ENCODE measurements at regions not wholly inside any gene's neighbourhood (a gene's known extent, or its start where the extent isn't known, plus 50 kb on each side); places are given as distances from the start of the nearest gene placed in this dataset.

GRCh38 chrX:6293716-6294115, 65.0 kb upstream of the NLGN4X start:
- no peaks in the 10 kb centered on the region for H3K9me3 Mint-ChIP-seq
- DNase-seq, result no peak
- H3K27ac Mint-ChIP-seq, result no peak overlapping the region
- H3K27me3 Mint-ChIP-seq (ENCODE audit: low read depth), result no peaks in the 10 kb centered on the region
- no peaks in the 10 kb centered on the region for H3K4me1 Mint-ChIP-seq (ENCODE audit: low read depth)
- H3K36me3 Mint-ChIP-seq (ENCODE audit: insufficient read depth in 2 of 2), result no peaks in the 10 kb centered on the region
- ATAC-seq (replicated peaks in 1 of 2), result no peak
- H3K4me3 Mint-ChIP-seq, result no peak overlapping the region

GRCh38 chrX:6292599-6292998, 63.9 kb upstream of the NLGN4X start:
- DNase-seq (no peak), ATAC-seq (replicated peaks in 1 of 2) (no peak)
- Mint-ChIP-seq H3K4me1 (ENCODE audit: low read depth) (no peaks in the 10 kb centered on the region), H3K9me3 (no peaks in the 10 kb centered on the region), H3K36me3 (ENCODE audit: insufficient read depth in 2 of 2) (no peaks in the 10 kb centered on the region), H3K27ac (no peak overlapping the region), H3K27me3 (ENCODE audit: low read depth) (no peaks in the 10 kb centered on the region), H3K4me3 (no peak overlapping the region)

GRCh38 chrX:6291444-6291843, 62.8 kb upstream of the NLGN4X start:
- Mint-ChIP-seq H3K4me1 (ENCODE audit: low read depth) (no peaks in the 10 kb centered on the region), H3K27me3 (ENCODE audit: low read depth) (no peaks in the 10 kb centered on the region), H3K27ac (no peak overlapping the region), H3K36me3 (ENCODE audit: insufficient read depth in 2 of 2) (no peaks in the 10 kb centered on the region), H3K9me3 (no peaks in the 10 kb centered on the region), H3K4me3 (no peak overlapping the region)
- ATAC-seq (replicated peaks in 1 of 2) (no peak), DNase-seq (no peak)

GRCh38 chrX:6283826-6284225, 55.2 kb upstream of the NLGN4X start:
- Mint-ChIP-seq H3K4me1 (ENCODE audit: low read depth) (no peaks in the 10 kb centered on the region), H3K4me3 (no peak overlapping the region), H3K9me3 (peaks cover 0 to 8% of the 10 kb centered on the region in 2 donors), H3K27me3 (ENCODE audit: low read depth) (peaks cover 6% of the 10 kb centered on the region), H3K36me3 (ENCODE audit: insufficient read depth in 2 of 2) (no peaks in the 10 kb centered on the region), H3K27ac (no peak overlapping the region)
- DNase-seq (no peak), ATAC-seq (replicated peaks in 1 of 2) (no peak)

- ATAC-seq (replicated peaks in 1 of 2) (no peak), DNase-seq (no peak)
- H3K36me3 Mint-ChIP-seq (ENCODE audit: insufficient read depth in 2 of 2), result no peaks in the 10 kb centered on the region
- no peaks in the 10 kb centered on the region for H3K4me1 Mint-ChIP-seq (ENCODE audit: low read depth)
- no peak overlapping the region for H3K4me3 Mint-ChIP-seq
- peaks cover 11% of the 10 kb centered on the region for H3K27me3 Mint-ChIP-seq (ENCODE audit: low read depth)
- no peak overlapping the region for H3K27ac Mint-ChIP-seq
- H3K9me3 Mint-ChIP-seq, result peaks cover 2 to 6% of the 10 kb centered on the region in 2 donors
Observed at GRCh38 chrX:6279277-6279909, 50.7 kb upstream of the NLGN4X start.
